Esophagus squamous epithelium (tissue), 5 donors: ENCODE measurements at regions not wholly inside any gene's neighbourhood (a gene's known extent, or its start where the extent isn't known, plus 50 kb on each side); places are given as distances from the start of the nearest gene placed in this dataset.

Source experiments
- DNase-seq: peaks from one replicate; lab custom pipeline; 2025; lab: John Stamatoyannopoulos, UW
- H3K27ac ChIP-seq, 4 donors: fragments of 200-600 bp; sonication (generic); one replicate each; pipeline ENCODE4 v1.5.1; 2016 to 2019; ENCODE audit warnings: mild to moderate bottlenecking in 1 of 4
- H3K27me3 ChIP-seq, 4 donors: fragments of 200-600 bp; sonication (generic); 1 replicate in 3 of 4; 2 replicates in 1 of 4; pipeline versions ENCODE4 v1.5.1 to v1.6.0; 2017 to 2021; ENCODE audit warnings: antibody characterized with exemption in 1 of 4
- H3K36me3 ChIP-seq, 3 donors: fragments of 200-600 bp; sonication (generic); one replicate each; pipeline ENCODE4 v1.5.1; 2016 to 2019
- H3K4me1 ChIP-seq, 3 donors: fragments of 200-600 bp; sonication (generic); one replicate each; pipeline ENCODE4 v1.5.1; 2017 to 2019
- H3K4me3 ChIP-seq, 4 donors: fragments of 200-600 bp; sonication (generic); 1 replicate in 3 of 4; 2 replicates in 1 of 4; pipeline ENCODE4 v1.5.1; 2016 to 2019; ENCODE audit warnings: mild to moderate bottlenecking in 2 of 4, moderate library complexity in 1 of 4
- H3K9me3 ChIP-seq, 3 donors: fragments of 200-600 bp; sonication (generic); one replicate each; pipeline ENCODE4 v1.5.1; 2016 to 2019
- POLR2A ChIP-seq, 4 donors: fragments of 450-650 bp; IDR thresholded peaks; one replicate each; pipeline ENCODE4 v1.6.1; 2017; ENCODE audit warnings: antibody characterized with exemption in 4 of 4, mild to moderate bottlenecking in 4 of 4, moderate library complexity in 3 of 4
- WGBS, 2 donors: methylation state at CpG; one replicate each; pipeline ENCODE4 v1.1.5; 2018; 5-methylcytosine and 5-hydroxymethylcytosine counted together
- intact Hi-C: fragments of 100-400 bp; cut with DNase I; formaldehyde crosslinking; loops from one replicate; pipeline ENCODE4 v1.15.0; 2022
- TF ChIP-seq, protein P1 (sequence below), 6 experiments: fragments of 450-650 bp in 4 of 6; fragments of 200-600 bp in 2 of 6; sonication (generic) in 2 of 6; IDR thresholded peaks; one replicate each; pipeline ENCODE4 v1.5.1; 2016 to 2019; ENCODE audit warnings: antibody characterized with exemption in 6 of 6, mild to moderate bottlenecking in 4 of 6, moderate library complexity in 4 of 6
- donor health status: DM: yes; HTN: yes; CAD: no.

GRCh38 chr2:172226244-172227061 lies 123.8 kb upstream of the DLX2 start:
- Histone ChIP-seq H3K4me1 (peaks cover 21 to 71% (median 32%) of the 10 kb centered on the region in 3 donors), H3K4me3 (no peak overlapping the region), H3K36me3 (no peaks in the 10 kb centered on the region), H3K27ac (peak overlapping the region in 3 of 4 donors; percentile 36 to 92 (median 91)), H3K27me3 (no peaks in the 10 kb centered on the region), H3K9me3 (no peaks in the 10 kb centered on the region)
- intact Hi-C loops = no loop called here
- WGBS, 2 donors = 50 to 70% methylated on average over 8 to 9 of the region's 9 CpGs
- TF ChIP-seq, protein P1, sequence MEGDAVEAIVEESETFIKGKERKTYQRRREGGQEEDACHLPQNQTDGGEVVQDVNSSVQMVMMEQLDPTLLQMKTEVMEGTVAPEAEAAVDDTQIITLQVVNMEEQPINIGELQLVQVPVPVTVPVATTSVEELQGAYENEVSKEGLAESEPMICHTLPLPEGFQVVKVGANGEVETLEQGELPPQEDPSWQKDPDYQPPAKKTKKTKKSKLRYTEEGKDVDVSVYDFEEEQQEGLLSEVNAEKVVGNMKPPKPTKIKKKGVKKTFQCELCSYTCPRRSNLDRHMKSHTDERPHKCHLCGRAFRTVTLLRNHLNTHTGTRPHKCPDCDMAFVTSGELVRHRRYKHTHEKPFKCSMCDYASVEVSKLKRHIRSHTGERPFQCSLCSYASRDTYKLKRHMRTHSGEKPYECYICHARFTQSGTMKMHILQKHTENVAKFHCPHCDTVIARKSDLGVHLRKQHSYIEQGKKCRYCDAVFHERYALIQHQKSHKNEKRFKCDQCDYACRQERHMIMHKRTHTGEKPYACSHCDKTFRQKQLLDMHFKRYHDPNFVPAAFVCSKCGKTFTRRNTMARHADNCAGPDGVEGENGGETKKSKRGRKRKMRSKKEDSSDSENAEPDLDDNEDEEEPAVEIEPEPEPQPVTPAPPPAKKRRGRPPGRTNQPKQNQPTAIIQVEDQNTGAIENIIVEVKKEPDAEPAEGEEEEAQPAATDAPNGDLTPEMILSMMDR (IDR thresholded peaks at IDR 0.05) = peak in 3 of 6 experiments; percentile 45 to 53 (median 52)
- no peak for TF ChIP-seq POLR2A (IDR thresholded peaks at IDR 0.05)
- DNase-seq = no peak

DNA sequence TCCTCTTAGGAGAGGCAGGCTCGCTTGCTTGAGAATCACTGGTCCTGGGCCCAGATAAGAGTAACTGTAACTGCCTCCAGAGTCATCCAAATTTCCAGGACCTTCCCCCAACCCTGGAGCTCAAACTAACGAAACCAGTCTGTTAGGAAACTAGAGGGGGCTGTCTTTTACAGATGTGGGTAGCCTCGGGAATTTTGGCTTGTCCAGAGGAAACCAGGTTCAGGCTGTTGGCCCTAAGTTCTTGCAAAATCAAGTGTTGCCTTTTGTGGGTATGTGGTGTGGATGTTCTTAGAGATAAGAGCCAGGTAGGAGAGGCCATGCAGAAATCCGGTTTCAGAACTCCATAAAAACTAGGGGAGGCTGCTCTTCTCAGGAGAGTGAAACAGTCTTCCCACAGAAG lies 125.0 kb upstream of the DLX2 start:
- peaks cover 24 to 84% (median 35%) of the 10 kb centered on the region in 3 donors for H3K4me1 ChIP-seq
- no peaks in the 10 kb centered on the region for H3K9me3 ChIP-seq
- H3K4me3 ChIP-seq = no peak overlapping the region
- intact Hi-C loops = no loop called here
- TF ChIP-seq, protein P1 (IDR thresholded peaks at IDR 0.05) = no peak
- TF ChIP-seq POLR2A (IDR thresholded peaks at IDR 0.05) = no peak
- H3K27ac ChIP-seq = peak overlapping the region; percentile 60 to 92 (median 88)
- peaks cover 0 to 2% (median 0%) of the 10 kb centered on the region in 4 donors for H3K27me3 ChIP-seq
- H3K36me3 ChIP-seq = no peaks in the 10 kb centered on the region
- 44 to 50% methylated on average over 4 of the region's 4 CpGs for WGBS, 2 donors
- no peak for DNase-seq

- intact Hi-C loops = no loop called here
- Histone ChIP-seq H3K27me3 (peaks cover 0 to 8% (median 0%) of the 10 kb centered on the region in 4 donors), H3K9me3 (no peaks in the 10 kb centered on the region), H3K4me1 (peaks cover 24 to 85% (median 35%) of the 10 kb centered on the region in 3 donors), H3K27ac (peak overlapping the region; percentile 71 to 92 (median 88)), H3K36me3 (no peaks in the 10 kb centered on the region), H3K4me3 (no peak overlapping the region)
- WGBS, 2 donors = 25 to 36% methylated on average over 9 to 10 of the region's 10 CpGs
- DNase-seq = no peak
- TF ChIP-seq, protein P1 (IDR thresholded peaks at IDR 0.05) = no peak
- TF ChIP-seq POLR2A (IDR thresholded peaks at IDR 0.05) = no peak
These were observed 125.6 kb upstream of the DLX2 start for GRCh38 chr2:172228177-172228808.

DNA sequence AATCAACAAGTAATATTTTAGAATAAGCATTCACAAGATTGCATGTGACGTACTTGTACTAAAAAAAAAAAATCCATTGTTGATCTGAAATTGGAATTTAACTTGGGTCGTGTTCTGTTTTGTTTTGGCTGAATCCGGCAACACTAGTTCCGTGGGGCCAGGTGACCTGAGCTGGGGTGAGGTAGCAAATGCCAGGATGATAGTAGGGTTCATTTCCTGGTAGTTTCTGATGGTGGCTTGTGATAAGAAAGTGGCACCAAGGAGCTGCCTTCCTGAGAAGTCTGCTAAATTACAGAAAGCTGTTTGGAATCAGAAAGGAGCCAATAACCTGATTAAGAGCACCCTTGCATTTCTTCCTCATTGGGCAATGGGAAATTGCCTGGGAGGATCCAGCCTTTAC lies 126.4 kb upstream of the DLX2 start:
- H3K27ac ChIP-seq = peak overlapping the region; percentile 71 to 92 (median 88)
- intact Hi-C loops = no loop called here
- peaks cover 0 to 16% (median 0%) of the 10 kb centered on the region in 4 donors for H3K27me3 ChIP-seq
- no peaks in the 10 kb centered on the region for H3K36me3 ChIP-seq
- H3K9me3 ChIP-seq = no peaks in the 10 kb centered on the region
- peaks cover 24 to 77% (median 35%) of the 10 kb centered on the region in 3 donors for H3K4me1 ChIP-seq
- DNase-seq = no peak
- H3K4me3 ChIP-seq = no peak overlapping the region
- WGBS, 2 donors = 21 to 29% methylated on average over 4 of the region's 4 CpGs
- TF ChIP-seq POLR2A (IDR thresholded peaks at IDR 0.05) = no peak
- TF ChIP-seq, protein P1 (IDR thresholded peaks at IDR 0.05) = no peak
